ENCODE measurements at regions not wholly inside any gene's neighbourhood (a gene's known extent, or its start where the extent isn't known, plus 50 kb on each side); places are given as distances from the start of the nearest gene placed in this dataset.

- TF ChIP-seq POLR2AphosphoS5 (IDR thresholded peaks at IDR 0.05; ENCODE audit: low read depth, low read length) (no peak), SIN3A (IDR thresholded peaks at IDR 0.05; ENCODE audit: borderline replicate concordance, insufficient read depth, low read length) (no peak)
These were observed 130.5 kb upstream of the C11orf58 start for GRCh38 chr11:16607675-16608644.
